Subcutaneous abdominal adipose tissue (tissue), 5 donors: ENCODE measurements at regions not wholly inside any gene's neighbourhood (a gene's known extent, or its start where the extent isn't known, plus 50 kb on each side); places are given as distances from the start of the nearest gene placed in this dataset.
"Not testable (repeated sequence)": the region's sequence is repeated elsewhere in the genome, so short reads cannot be mapped to it uniquely, and the experiment has no call there.

Source experiments
- H3K27ac ChIP-seq: one replicate; pipeline ENCODE4 v1.7.0; 2013; ENCODE audit warnings: low read depth, mild to moderate bottlenecking, inconsistent platforms, low read length, moderate library complexity
- H3K27me3 ChIP-seq, 5 donors: one replicate each; pipeline ENCODE4 v1.7.0; 2013; ENCODE audit warnings: low read length in 5 of 5, inconsistent platforms in 1 of 5; ENCODE audit not compliant: control insufficient read depth in 5 of 5, insufficient read depth in 4 of 5
- H3K36me3 ChIP-seq, 5 donors: one replicate each; pipeline ENCODE4 v1.7.0; 2013; ENCODE audit warnings: low read length in 5 of 5; ENCODE audit not compliant: control insufficient read depth in 5 of 5, insufficient read depth in 5 of 5
- H3K4me1 ChIP-seq, 5 donors: one replicate each; pipeline ENCODE4 v1.7.0; 2013; ENCODE audit warnings: low read length in 5 of 5, mild to moderate bottlenecking in 3 of 5, moderate library complexity in 1 of 5; ENCODE audit not compliant: control insufficient read depth in 5 of 5, insufficient read depth in 5 of 5
- H3K4me3 ChIP-seq, 5 donors: one replicate each; pipeline ENCODE4 v1.7.0; 2013; ENCODE audit warnings: low read length in 5 of 5, low read depth in 1 of 5
- H3K9ac ChIP-seq, 5 donors: one replicate each; pipeline ENCODE4 v1.7.0; 2013; ENCODE audit warnings: low read length in 5 of 5, mild to moderate bottlenecking in 4 of 5, moderate library complexity in 3 of 5
- H3K9me3 ChIP-seq, 5 donors: one replicate each; pipeline ENCODE4 v1.7.0; 2013; ENCODE audit warnings: low read length in 5 of 5; ENCODE audit not compliant: control insufficient read depth in 5 of 5
- donor health status: healthy.
- donor health status: healthy.
- donor health status: healthy.
- donor health status: healthy.
- donor health status: healthy.

- Histone ChIP-seq H3K27me3 (peaks cover 0 to 9% (median 0%) of the 10 kb centered on the region in 5 donors), H3K9ac (no peak overlapping the region), H3K4me1 (no peaks in the 10 kb centered on the region), H3K27ac (no peak overlapping the region), H3K4me3 (no peak overlapping the region), H3K36me3 (no peaks in the 10 kb centered on the region), H3K9me3 (peaks cover 0 to 2% (median 0%) of the 10 kb centered on the region in 5 donors)
Observed at GRCh38 chrX:14997271-14997670, 124.0 kb downstream of the MOSPD2 start.

- H3K9ac ChIP-seq, H3K27me3 ChIP-seq, H3K4me1 ChIP-seq, H3K4me3 ChIP-seq, H3K36me3 ChIP-seq, H3K9me3 ChIP-seq, H3K27ac ChIP-seq: not testable (repeated sequence)
Observed at GRCh38 chrX:14984425-14984824, 111.2 kb downstream of the MOSPD2 start.
